ENCODE measurements at regions not wholly inside any gene's neighbourhood (a gene's known extent, or its start where the extent isn't known, plus 50 kb on each side); places are given as distances from the start of the nearest gene placed in this dataset.

- no peak for TF ChIP-seq PCBP2 (IDR thresholded peaks at IDR 0.05; ENCODE audit: low read depth, low read length, poor library complexity, severe bottlenecking)
- TF ChIP-seq DMBX1 (CRISPR knock-in tag; IDR thresholded peaks at IDR 0.05; ENCODE audit: borderline replicate concordance), result no peak
- TF ChIP-seq HLTF (IDR thresholded peaks at IDR 0.05), result no peak
- TF ChIP-seq CHAMP1 (IDR thresholded peaks at IDR 0.05), result no peak
- TF ChIP-seq DPF2 (IDR thresholded peaks at IDR 0.05), result no peak
- TF ChIP-seq CC2D1A (IDR thresholded peaks at IDR 0.05), result no peak
- TF ChIP-seq GATA2 (CRISPR knock-in tag; IDR thresholded peaks at IDR 0.05), result no peak
- TF ChIP-seq NONO (IDR thresholded peaks at IDR 0.05; ENCODE audit: low read depth in 2 of 2, low read length in 1 of 2), result no peak
- TF ChIP-seq RAD51 (IDR thresholded peaks at IDR 0.05; ENCODE audit: borderline replicate concordance, low read depth), result no peak
- TF ChIP-seq MIER1 (IDR thresholded peaks at IDR 0.05; ENCODE audit: low read depth), result no peak
- H3K36me3 ChIP-seq (ENCODE audit: control insufficient read depth, insufficient read depth, low read length), result no peaks in the 10 kb centered on the region
- no peaks in the 10 kb centered on the region for H3K79me2 ChIP-seq (ENCODE audit: control insufficient read depth, insufficient read depth, low read length)
- no peak overlapping the region for H3K9ac ChIP-seq (ENCODE audit: insufficient read depth in 1 of 2, low read depth in 2 of 2, low read length in 2 of 2)
- no peaks in the 10 kb centered on the region; a peak in 1 of 5 replicates for H3K27me3 ChIP-seq (ENCODE audit: control insufficient read depth in 2 of 2, insufficient read depth in 2 of 2, low read length in 2 of 2)
- H3K9me1 ChIP-seq (ENCODE audit: control insufficient read depth, insufficient read depth, low read length), result no peaks in the 10 kb centered on the region
- DNase-seq (ENCODE audit: extremely low read depth in 1 of 4, low spot score in 3 of 4) (no peak), ATAC-seq (no peak), FAIRE-seq (no peak)
- WGBS (ENCODE audit: insufficient coverage, low coverage, missing lambda C conversion rate), result 2% methylated on average over 4 of the region's 4 CpGs
- no peaks in the 10 kb centered on the region for H3K9me3 ChIP-seq (replicated peaks; ENCODE audit: control insufficient read depth, insufficient read depth, low read depth, low read length)
- no peak overlapping the region for H2AFZ ChIP-seq (ENCODE audit: low read depth, low read length)
- no peaks in the 10 kb centered on the region for H3K4me1 ChIP-seq (replicated peaks in 1 of 2; ENCODE audit: control insufficient read depth in 2 of 2, insufficient read depth in 2 of 2, low read length in 2 of 2)
- in situ Hi-C loops (cut with MboI) (no loop called here), intact Hi-C loops (cut with micrococcal nuclease) (no loop called here)
- H3K27ac ChIP-seq (ENCODE audit: extremely low read depth, low read depth, low read length), result no peak overlapping the region
- ChIA-PET POLR2A (no interaction called here), CTCF (ENCODE audit: low intra/inter-chr PET ratio) (no interaction called here)
- H3K4me3 ChIP-seq, result no peak overlapping the region
- H4K20me1 ChIP-seq (replicated peaks; ENCODE audit: control insufficient read depth, insufficient read depth, low read length), result 0 out of 2 replicates have a peak, but pooled peaks cover 3% of the 10 kb centered on the region
- no TSS peak for BruUV-seq (replicated peaks)
- no peak overlapping the region for H3K4me2 ChIP-seq (ENCODE audit: insufficient read depth, low read length)
Observed at GRCh38 chr2:122148128-122148767, 392.8 kb downstream of the TSN start.
